Fibroblast of the aortic adventitia (primary cell): ENCODE measurements at regions not wholly inside any gene's neighbourhood (a gene's known extent, or its start where the extent isn't known, plus 50 kb on each side); places are given as distances from the start of the nearest gene placed in this dataset.
A peak's percentile ranks its signal among the peaks of the same experiment; 100 is the strongest.

Experiments used
- DNase-seq: peaks from one replicate; pipeline ENCODE4 v3.0.0-alpha.2; 2010; ENCODE audit warnings: low read depth
- H3K4me3 ChIP-seq: 2 replicates; pipeline ENCODE4 v1.5.1; 2011; ENCODE audit warnings: low read depth, mild to moderate bottlenecking, control low read depth, low read length, moderate library complexity
- TF ChIP-seq, protein P1 (sequence below): IDR thresholded peaks from 2 replicates; pipeline ENCODE4 v1.5.1; 2011; ENCODE audit warnings: mild to moderate bottlenecking, low read length, control low read depth, inconsistent platforms; ENCODE audit not compliant: insufficient read depth

DNA sequence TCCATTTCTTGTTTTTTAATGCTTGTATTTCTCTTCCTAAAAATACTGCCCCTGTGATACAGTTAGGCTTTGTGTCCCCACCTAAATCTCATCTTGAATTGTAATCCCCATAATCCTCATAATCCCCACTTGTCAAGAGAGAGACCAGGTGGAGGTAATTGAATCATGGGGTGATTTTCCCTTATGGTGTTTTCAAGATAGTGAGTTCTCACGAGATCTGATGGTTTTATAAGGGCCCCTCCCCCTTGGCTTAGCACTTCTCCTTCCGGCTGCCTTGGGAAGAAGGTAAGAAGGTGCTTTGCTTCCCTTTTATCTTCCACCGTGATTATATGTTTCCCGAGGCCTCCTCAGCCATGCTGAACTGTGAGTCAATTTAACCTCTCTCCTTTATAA is 227.4 kb downstream of the MAN2A1 start:
- no peak for DNase-seq
- TF ChIP-seq, protein P1, sequence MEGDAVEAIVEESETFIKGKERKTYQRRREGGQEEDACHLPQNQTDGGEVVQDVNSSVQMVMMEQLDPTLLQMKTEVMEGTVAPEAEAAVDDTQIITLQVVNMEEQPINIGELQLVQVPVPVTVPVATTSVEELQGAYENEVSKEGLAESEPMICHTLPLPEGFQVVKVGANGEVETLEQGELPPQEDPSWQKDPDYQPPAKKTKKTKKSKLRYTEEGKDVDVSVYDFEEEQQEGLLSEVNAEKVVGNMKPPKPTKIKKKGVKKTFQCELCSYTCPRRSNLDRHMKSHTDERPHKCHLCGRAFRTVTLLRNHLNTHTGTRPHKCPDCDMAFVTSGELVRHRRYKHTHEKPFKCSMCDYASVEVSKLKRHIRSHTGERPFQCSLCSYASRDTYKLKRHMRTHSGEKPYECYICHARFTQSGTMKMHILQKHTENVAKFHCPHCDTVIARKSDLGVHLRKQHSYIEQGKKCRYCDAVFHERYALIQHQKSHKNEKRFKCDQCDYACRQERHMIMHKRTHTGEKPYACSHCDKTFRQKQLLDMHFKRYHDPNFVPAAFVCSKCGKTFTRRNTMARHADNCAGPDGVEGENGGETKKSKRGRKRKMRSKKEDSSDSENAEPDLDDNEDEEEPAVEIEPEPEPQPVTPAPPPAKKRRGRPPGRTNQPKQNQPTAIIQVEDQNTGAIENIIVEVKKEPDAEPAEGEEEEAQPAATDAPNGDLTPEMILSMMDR = no peak
- H3K4me3 ChIP-seq = no peak overlapping the region

DNA sequence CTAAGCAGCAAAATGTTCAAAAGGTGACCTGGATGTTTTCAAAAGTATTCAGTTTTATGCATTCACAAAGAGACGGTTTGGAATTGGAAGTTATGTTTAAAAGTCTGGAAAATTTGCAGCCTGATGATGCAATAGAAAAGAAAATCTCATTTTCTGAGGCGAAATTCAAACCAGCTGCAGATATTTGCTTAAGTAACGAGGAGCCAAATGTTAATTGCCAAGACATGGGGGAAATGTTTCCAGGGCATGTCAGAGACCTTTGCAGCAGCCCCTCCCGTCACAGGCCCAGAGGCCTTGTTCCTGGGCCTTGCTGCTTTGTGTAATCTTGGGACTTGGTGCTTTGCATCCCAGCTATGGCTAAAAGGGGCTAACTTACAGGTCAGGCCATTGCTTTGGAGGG is 228.2 kb downstream of the MAN2A1 start:
- no peak overlapping the region for H3K4me3 ChIP-seq
- DNase-seq = peak; percentile 15
- TF ChIP-seq, protein P1 = no peak

- H3K4me3 ChIP-seq = no peak overlapping the region
- TF ChIP-seq, protein P1 = no peak
- DNase-seq = no peak
These were observed 231.0 kb downstream of the MAN2A1 start for GRCh38 chr5:109920736-109921135.

DNA sequence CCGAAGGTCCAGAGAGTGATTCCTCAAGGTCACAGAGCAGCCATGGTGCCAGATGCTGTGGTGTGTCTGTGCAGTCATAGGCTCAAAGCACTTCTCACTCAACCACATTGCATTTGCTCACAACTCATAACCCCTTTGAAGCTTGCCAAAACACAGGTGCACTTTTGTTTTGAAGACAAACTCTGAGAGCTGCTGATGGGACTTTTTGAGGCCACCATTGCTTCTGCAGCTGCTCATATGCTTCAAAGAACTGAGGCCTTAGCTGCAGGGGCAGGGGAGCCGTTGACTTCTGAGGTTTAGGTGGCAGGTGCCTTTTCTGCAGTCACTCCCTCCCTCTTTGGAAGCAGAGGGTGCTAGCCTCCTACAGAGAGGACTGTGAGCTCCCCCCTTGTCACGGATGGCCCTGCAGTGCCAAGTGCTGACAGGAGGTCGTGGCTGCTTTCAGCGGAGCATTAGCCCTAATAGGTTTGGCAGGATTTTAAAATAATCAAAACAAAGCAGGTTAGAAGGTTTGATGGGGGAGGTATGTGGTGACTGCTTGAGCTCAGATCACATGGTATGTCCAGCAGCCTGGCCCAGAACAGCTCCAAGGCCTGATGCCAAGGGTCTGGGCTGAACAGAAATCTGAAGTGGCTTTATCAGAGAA is 232.1 kb downstream of the MAN2A1 start:
- no peak for DNase-seq
- no peak overlapping the region for H3K4me3 ChIP-seq
- TF ChIP-seq, protein P1 = no peak

DNA sequence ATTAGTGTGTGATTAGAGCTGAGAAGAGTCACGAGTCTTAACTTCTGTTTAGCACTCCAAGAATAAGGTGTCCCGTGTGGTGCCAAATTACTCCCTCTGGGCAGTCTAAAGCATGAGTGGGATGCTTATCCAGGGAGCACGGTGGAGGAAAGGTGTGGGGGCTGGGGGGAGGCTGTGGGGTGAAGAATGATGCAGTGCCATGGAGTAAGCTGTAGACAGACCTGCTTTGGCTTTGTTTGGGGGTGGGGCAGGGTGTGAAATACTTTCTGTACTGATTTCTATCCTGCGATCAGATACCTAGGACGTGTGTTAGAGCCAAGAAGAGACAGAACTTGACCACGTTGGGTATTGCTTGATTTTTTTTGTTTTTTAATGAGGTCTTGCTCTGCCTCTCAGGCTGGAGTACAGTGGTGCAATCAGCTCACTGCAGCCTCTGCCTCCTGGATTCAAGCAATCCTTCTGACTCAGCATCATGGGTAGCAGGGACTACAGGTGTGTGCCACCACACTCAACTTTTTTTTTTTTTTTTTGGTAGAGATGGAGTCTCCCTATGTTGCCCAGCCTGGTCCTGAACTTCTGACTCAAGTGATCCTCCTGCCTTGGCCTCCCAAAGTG is 232.8 kb downstream of the MAN2A1 start:
- H3K4me3 ChIP-seq = no peak overlapping the region
- no peak for DNase-seq
- TF ChIP-seq, protein P1 = no peak

DNA sequence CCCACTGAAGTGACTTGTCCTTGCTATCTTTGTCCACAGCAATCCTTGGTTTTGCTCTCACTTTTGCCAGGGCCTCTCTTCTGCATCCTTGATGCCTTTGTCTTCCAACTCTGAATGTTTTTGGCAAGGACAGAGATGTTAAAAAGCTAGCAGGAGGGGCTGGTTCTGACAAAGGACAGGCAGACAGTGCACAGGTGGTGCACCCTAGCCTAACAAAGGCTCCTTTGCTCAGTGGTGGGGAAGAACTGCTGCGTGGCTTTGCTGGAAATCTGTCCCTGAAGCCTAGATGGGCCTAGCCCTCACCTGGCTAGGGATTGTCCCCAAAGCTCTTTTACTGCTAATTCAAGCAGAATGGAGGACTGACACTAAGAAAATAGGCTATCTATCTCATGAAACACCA is 233.5 kb downstream of the MAN2A1 start:
- TF ChIP-seq, protein P1 = no peak
- DNase-seq = no peak
- no peak overlapping the region for H3K4me3 ChIP-seq
